ENCODE measurements at regions not wholly inside any gene's neighbourhood (a gene's known extent, or its start where the extent isn't known, plus 50 kb on each side); places are given as distances from the start of the nearest gene placed in this dataset.

- Histone ChIP-seq H3K9me3 (no peaks in the 10 kb centered on the region), H3K4me1 (peaks cover 16% of the 10 kb centered on the region), H3K4me3 (ENCODE audit: low read depth, low read length) (no peak overlapping the region), H3K27me3 (no peaks in the 10 kb centered on the region), H3K36me3 (no peaks in the 10 kb centered on the region)
- TF ChIP-seq CTCF (IDR thresholded peaks at IDR 0.05; ENCODE audit: low read depth, low read length) = no peak
- DNase-seq = no peak
Observed at GRCh38 chr17:62868723-62869122, 60.6 kb upstream of the MARCHF10 start.

- H3K27me3 ChIP-seq = no peaks in the 10 kb centered on the region
- H3K4me1 ChIP-seq = peaks cover 16% of the 10 kb centered on the region
- TF ChIP-seq CTCF (IDR thresholded peaks at IDR 0.05; ENCODE audit: low read depth, low read length) = no peak
- DNase-seq = no peak
- H3K36me3 ChIP-seq = no peaks in the 10 kb centered on the region
- no peak overlapping the region for H3K4me3 ChIP-seq (ENCODE audit: low read depth, low read length)
- no peaks in the 10 kb centered on the region for H3K9me3 ChIP-seq
Observed at GRCh38 chr17:62868008-62868407, 59.9 kb upstream of the MARCHF10 start.

- DNase-seq = no peak
- H3K4me3 ChIP-seq (ENCODE audit: low read depth, low read length) = no peak overlapping the region
- no peaks in the 10 kb centered on the region for H3K36me3 ChIP-seq
- H3K9me3 ChIP-seq = no peaks in the 10 kb centered on the region
- H3K4me1 ChIP-seq = peaks cover 16% of the 10 kb centered on the region
- no peak for TF ChIP-seq CTCF (IDR thresholded peaks at IDR 0.05; ENCODE audit: low read depth, low read length)
- H3K27me3 ChIP-seq = no peaks in the 10 kb centered on the region
Observed at GRCh38 chr17:62867303-62867702, 59.2 kb upstream of the MARCHF10 start.

GRCh38 chr17:62866471-62866870 is 58.4 kb upstream of the MARCHF10 start:
- H3K9me3 ChIP-seq = no peaks in the 10 kb centered on the region
- H3K4me1 ChIP-seq = peaks cover 16% of the 10 kb centered on the region
- TF ChIP-seq CTCF (IDR thresholded peaks at IDR 0.05; ENCODE audit: low read depth, low read length) = no peak
- no peaks in the 10 kb centered on the region for H3K36me3 ChIP-seq
- no peak for DNase-seq
- H3K4me3 ChIP-seq (ENCODE audit: low read depth, low read length) = no peak overlapping the region
- H3K27me3 ChIP-seq = no peaks in the 10 kb centered on the region

GRCh38 chr17:62865586-62865985 is 57.5 kb upstream of the MARCHF10 start:
- TF ChIP-seq CTCF (IDR thresholded peaks at IDR 0.05; ENCODE audit: low read depth, low read length) = no peak
- Histone ChIP-seq H3K4me3 (ENCODE audit: low read depth, low read length) (no peak overlapping the region), H3K27me3 (no peaks in the 10 kb centered on the region), H3K36me3 (no peaks in the 10 kb centered on the region), H3K9me3 (no peaks in the 10 kb centered on the region), H3K4me1 (peaks cover 13% of the 10 kb centered on the region)
- DNase-seq = no peak

GRCh38 chr17:62862251-62862650 is 54.1 kb upstream of the MARCHF10 start:
- no peak overlapping the region for H3K4me3 ChIP-seq (ENCODE audit: low read depth, low read length)
- no peaks in the 10 kb centered on the region for H3K36me3 ChIP-seq
- no peak for TF ChIP-seq CTCF (IDR thresholded peaks at IDR 0.05; ENCODE audit: low read depth, low read length)
- H3K27me3 ChIP-seq = no peaks in the 10 kb centered on the region
- H3K9me3 ChIP-seq = no peaks in the 10 kb centered on the region
- no peak for DNase-seq
- no peaks in the 10 kb centered on the region for H3K4me1 ChIP-seq
